Activated CD4-positive, alpha-beta T cell treated with anti-CD3 and anti-CD28 coated beads for 4 hours (primary cell): ENCODE measurements at regions not wholly inside any gene's neighbourhood (a gene's known extent, or its start where the extent isn't known, plus 50 kb on each side); places are given as distances from the start of the nearest gene placed in this dataset.
"Not testable (repeated sequence)": the region's sequence is repeated elsewhere in the genome, so short reads cannot be mapped to it uniquely, and the experiment has no call there.

Source experiments
- DNase-seq, 2 donors: peaks; one replicate each; pipeline ENCODE4 v3.0.0-alpha.2; 2020

DNA sequence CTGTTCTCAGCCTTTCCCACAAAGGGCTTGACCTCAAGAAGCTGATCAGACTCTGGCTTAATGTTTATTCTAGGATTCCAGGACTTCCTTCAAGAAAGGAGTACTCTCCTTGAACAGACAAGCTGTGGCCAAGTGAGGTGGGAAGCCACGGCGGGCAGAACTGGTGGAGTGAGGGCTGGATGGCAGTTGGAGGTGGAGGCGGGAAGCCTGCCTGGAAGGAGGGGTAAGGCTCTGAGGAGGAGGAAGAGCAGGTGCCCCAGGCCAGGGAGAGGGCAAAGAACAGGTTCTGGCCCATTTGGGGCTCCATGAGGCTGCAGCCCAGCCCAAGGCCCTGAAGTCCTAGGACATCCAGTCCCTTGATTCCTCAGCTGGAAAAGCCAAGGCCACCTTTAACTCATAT is 143.9 kb downstream of the CYP26B1 start:
- DNase-seq, result no peak

DNA sequence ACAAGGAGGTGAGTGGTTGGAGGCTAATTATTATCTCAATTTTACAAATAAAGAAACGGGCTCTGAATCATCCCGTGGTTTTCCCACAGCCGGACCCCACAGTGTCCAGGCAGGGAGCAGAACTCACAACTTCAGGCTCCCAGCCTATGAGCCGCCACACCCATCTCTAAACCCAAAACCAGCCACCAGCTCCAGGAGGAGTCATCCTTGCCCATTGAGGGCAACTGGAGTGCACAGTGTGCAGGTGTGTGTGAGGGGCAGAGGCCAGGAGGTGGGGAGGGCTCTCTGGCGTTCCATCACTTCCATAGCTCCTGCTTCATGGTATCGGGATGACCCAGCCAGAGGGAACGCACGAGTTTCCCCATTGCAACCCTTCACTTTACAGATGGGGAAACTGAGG is 144.5 kb downstream of the CYP26B1 start:
- DNase-seq, result no peak

DNA sequence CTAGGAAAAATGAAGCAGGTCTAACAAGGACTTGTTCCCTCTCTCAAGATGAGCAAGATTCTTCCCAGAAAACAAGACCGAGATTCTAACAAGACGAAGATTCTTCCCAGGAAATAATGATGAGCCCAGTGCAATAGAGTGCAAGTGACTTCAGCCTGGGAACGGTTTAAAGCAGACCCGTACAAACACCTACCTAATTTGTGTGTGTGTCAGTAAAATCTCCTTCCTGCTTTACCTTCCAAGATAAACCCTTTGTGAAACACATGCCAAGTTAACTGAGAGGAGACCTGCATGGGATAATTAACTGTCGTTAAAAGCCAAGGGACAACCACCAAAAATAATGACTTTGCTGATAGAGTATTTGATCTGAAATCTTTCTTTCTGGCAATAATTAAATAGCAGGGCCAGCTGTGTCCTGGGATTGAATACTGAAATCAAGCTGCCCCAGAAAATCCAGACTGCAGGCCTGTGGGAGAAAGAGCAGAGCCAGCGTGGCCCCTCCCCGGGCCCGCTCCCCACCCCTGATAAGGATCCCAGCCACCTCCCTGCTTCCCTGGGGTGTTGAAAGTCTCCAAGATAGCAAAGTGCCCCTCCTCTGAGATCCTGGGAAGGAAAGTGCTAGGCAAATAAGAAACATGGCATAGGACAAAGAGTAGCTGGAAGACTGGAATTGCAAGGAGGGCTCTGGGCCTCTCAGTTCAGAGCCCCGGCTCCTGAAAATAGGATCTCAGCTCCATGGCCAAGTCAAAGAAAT is 145.5 kb downstream of the CYP26B1 start:
- DNase-seq, result no peak

DNA sequence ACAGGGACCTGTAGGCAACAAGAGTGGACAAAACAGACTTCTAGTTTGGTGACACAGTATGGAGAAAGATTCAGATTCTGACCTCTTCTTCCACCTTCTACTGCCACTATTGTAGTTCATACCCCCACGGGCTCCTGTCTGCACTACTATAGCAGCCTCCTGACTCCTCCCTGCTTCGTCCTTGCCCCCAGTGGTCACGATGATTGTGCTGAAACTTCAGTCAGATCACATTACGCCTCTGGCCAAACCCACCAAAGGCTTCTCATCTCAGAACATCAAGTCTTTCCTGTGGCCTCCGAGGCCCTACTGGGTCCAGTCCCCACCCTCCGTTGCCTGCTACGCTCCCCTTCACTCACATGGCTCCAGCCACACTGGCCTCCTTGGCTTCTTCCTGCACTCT is 147.6 kb downstream of the CYP26B1 start:
- DNase-seq, result no peak

DNA sequence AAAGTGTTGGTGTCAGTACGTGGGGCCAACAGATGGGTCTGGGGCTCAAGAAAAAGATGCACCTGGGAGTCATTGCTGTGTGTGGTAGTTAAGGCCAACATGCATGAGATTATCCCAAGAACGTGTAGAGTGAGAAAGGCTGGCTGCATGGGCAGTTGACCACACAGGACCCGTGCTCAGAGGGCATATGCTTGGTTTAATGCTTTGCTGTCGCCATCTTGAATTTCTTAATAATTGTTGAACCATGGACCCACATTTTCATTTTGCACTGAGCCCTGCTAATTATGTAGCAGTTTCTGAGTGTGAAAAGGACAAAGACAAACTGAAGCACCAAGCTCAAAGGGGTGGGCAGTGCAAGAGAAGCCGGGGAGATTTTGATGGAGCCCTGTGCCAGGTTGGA is 148.1 kb downstream of the CYP26B1 start:
- no peak for DNase-seq

GRCh38 chr2:71997843-71998242 is 149.8 kb downstream of the CYP26B1 start:
- DNase-seq, result no peak

DNA sequence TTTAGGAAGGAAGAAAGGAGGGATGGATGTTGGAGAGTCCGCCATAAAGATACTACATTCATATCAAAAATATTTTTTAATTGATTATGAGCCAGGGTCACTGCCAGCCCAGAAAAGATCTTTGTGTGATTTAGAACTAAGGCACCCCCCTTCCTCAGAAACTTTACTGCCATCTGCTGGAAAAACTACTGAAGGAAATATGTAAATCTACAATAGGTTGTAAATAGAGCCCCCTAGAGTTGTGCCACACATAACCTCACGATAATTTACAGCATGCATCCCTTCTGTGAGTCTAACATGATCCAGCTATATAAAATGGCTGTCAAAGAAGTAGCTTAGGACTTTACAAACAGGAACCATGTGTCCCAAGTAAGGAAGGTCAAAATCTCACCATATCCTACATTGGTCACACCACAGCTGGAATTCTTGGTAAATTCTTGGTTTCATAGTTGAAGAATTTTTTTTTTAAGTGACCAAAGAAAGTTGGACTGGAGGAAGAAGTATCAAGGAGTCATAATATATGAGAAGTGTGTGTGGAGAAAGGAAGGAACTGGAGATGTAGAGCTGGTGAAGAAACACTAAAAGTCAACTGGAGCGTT is 152.5 kb downstream of the CYP26B1 start:
- DNase-seq, result no peak

- DNase-seq, result no peak
Measured at GRCh38 chr2:71992036-71992435, 155.6 kb downstream of the CYP26B1 start.

GRCh38 chr2:71991397-71991796 is 156.3 kb downstream of the CYP26B1 start:
- no peak for DNase-seq

GRCh38 chr2:71990826-71991225 is 156.8 kb downstream of the CYP26B1 start:
- DNase-seq, result no peak

DNA sequence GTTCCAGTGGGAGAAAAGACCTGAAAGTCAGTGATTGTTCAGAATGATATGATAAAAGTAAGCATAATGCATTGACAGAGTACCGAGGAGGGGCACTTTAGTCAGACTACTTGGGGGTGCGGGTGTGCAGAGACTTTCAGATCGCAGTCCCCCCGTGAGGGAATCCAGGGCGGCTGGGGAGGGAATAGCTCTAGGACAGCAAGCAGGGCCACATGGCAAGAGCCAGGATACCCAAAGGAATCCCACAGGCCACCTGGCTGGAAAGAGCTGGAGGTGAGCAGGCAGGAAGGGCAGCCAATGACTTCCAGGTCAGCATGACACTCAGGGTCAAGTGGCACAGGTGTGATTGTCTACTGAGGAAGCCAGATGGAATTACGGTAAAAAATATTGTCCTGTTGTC is 157.5 kb downstream of the CYP26B1 start:
- no peak for DNase-seq

GRCh38 chr2:71989671-71990070 is 158.0 kb downstream of the CYP26B1 start:
- no peak for DNase-seq

DNA sequence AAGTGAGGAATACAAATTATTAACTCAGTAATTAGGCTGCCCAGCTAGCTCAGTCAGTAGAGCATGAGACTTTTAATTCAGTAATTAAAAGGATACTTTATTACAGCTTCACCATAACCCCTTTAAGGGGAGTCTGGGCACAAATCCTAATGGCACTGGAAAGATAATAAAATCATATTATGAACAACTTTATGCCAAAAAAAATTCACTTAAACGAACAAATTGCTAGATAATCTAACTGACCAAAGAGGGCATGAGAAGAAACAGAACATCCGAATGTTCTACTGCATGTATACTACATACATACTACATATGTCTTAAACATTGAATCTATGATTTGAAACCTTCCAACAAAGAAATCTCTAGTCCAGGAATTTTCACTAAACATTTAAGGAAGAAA is 159.5 kb downstream of the CYP26B1 start:
- no peak for DNase-seq

DNA sequence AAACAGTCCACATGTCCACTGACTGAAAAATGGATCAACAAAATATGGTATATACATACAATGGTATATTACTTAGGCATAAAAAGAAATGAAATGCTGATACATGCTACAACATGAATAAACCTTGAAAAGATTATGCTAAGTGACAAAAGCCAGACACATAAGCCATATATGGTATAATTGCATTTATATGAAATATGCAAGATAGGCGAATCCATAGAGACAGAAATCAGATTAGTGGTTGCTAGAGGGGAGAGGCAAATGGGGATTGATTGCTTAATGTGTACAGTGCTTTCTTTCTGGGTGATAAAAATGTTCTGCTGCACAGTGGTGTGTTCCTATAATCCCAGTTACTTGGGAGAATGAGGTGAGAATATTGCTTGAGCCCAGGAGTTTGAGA is 171.0 kb downstream of the CYP26B1 start:
- no peak for DNase-seq

- no peak for DNase-seq
Measured at GRCh38 chr2:71974846-71975245, 172.8 kb downstream of the CYP26B1 start.

DNA sequence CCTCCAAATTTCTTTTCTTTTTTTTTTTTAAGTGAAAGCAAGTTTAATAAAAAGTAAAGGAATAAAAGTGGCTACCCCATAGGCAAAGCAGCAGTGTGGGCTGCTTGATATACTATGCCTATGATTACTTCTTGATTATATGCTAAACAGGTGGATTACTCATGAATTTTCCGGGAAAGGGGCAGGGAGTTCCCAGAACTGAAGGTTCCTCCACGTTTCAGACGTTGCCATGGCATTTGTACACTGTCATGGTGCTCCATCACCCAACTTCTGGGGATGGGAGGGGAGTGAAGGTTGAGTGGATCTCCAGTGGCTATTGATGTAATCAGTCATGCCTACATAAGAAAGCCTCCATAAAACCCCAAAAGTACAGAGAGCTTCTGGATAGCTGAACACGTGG is 176.2 kb downstream of the CYP26B1 start:
- no peak for DNase-seq

DNA sequence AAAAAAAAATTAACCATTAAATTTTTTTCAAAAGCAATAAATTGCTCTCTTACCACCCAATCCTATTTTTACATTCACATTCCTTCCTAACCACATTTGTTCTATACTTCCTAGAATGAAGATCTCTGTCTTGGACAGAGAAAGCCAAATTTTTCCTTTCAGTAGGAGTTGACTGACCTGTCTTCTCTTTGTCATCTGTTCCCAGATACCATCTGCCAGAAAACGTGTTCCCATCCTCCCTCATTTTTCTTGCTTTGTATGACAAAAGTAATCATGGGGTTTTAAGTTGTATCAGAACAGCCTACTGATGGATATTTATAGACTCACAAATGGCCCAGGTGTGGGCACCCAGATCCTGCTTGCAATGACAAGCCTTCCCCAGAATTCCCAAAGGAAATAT is 182.1 kb downstream of the CYP26B1 start:
- no peak for DNase-seq

DNA sequence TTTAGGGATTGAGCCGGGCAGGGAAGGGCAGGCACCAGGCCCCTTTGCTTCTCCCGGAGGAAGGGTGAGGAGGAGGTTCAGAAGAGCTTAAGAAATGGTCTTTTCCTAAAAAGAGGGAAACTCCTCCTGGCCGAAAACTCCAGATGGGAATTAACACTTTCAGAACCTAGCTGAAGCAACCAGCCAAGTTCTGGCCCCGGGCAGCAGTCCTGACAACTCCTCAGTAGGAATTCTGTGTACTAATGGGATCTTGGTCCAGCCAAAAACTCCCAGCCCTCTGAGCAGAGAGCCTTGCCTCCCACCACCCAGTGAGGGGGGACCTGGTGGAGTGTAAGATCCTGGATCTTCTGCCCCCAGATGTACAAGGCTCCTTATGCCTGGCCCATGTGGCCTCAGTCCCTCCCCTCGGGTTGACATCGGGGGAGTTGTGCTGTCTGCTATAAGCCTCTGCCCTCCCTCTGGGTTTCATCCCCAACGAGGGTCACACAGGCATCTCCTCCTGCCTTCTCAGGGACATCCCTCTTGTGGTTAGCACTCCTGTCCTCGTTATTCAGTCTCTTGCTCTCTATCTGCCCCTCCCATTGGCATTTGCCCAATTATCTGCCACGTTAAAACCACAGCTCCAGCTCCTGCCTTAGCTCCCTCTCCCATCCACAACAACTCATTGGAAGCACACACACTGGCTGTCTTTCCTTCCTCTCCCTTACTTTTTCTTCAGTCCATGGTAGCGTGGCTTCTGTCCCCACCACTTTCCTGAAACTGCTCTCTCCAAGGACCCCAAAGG is 184.6 kb downstream of the CYP26B1 start:
- DNase-seq, result no peak

DNA sequence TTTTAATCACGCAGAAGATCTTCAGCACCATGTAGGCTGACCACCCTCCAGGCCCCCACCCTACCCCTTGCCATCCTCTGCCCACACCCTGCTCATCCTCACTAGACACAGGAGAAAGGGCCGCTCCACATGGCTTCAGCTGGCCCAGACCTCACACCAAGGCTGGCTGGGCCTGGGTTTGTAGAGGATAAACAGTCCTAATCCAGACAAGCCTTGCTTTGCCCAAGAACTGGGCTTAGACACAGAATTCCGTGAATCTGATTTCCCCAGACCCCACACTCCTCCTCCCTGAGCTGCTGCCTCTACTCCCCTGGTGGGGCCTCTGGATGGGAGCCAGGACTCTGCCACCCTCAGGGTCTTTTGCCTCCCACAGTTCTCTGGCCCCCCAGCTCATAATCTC is 185.3 kb downstream of the CYP26B1 start:
- no peak for DNase-seq

- no peak for DNase-seq
Measured at GRCh38 chr2:71961289-71962027, 186.2 kb downstream of the CYP26B1 start.

DNA sequence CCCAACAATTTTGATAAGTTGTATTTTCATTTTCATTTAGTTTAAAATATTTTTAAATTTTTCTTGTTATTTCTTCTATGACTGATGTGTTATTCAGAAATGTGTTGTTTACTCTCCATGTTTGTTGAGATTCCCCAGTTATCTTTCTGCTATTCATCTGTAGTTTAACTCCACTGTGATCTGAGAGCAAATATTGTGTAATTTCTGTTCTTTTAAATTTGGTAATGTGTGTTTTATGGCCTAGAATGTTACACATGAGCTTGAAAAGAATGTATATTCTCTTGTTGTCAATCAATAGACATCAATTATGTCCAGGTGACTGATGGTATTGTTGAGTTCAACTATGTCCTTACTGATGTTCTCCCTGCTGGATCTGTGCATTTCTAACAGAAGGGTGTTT is 188.2 kb downstream of the CYP26B1 start:
- DNase-seq, result no peak

GRCh38 chr2:71958426-71958825 is 189.2 kb downstream of the CYP26B1 start:
- DNase-seq, result not testable (repeated sequence)

GRCh38 chr2:71952572-71953188 is 195.0 kb downstream of the CYP26B1 start:
- DNase-seq, result no peak
